Heart left ventricle (tissue), 16 donors: ENCODE measurements at regions not wholly inside any gene's neighbourhood (a gene's known extent, or its start where the extent isn't known, plus 50 kb on each side); places are given as distances from the start of the nearest gene placed in this dataset.

Source experiments
- ATAC-seq, 4 donors: fragments of 200-7000 bp; cut with Tn5 transposase; one replicate each; pipeline ENCODE4 v1.9.1; 2020 to 2022; ENCODE audit warnings: moderate library complexity in 4 of 4, mild to moderate bottlenecking in 3 of 4, moderate number of reproducible peaks in 1 of 4
- DNase-seq, 5 donors: peaks; one replicate each; pipeline ENCODE4 v3.0.0-alpha.2; 2020
- H3K27ac ChIP-seq, 12 donors: fragments of 200-600 bp; sonication (generic) in 4 of 12; one replicate each; pipeline versions ENCODE4 v1.5.0 to v1.8.0; 2016 to 2022; ENCODE audit warnings: mild to moderate bottlenecking in 2 of 12
- H3K27me3 ChIP-seq, 9 donors: fragments of 200-600 bp; sonication (generic) in 2 of 9; one replicate each; pipeline versions ENCODE4 v1.5.1 to v1.8.0; 2016 to 2022; ENCODE audit warnings: mild to moderate bottlenecking in 3 of 9
- H3K36me3 ChIP-seq, 9 donors: fragments of 200-600 bp; sonication (generic) in 2 of 9; one replicate each; pipeline versions ENCODE4 v1.5.0 to v1.8.0; 2018 to 2022; ENCODE audit warnings: mild to moderate bottlenecking in 2 of 9
- H3K4me1 ChIP-seq, 12 donors: fragments of 200-600 bp; sonication (generic) in 4 of 12; one replicate each; pipeline versions ENCODE4 v1.5.0 to v1.8.0; 2016 to 2022; ENCODE audit warnings: mild to moderate bottlenecking in 3 of 12
- H3K4me3 ChIP-seq, 12 donors: fragments of 200-600 bp; sonication (generic) in 4 of 12; one replicate each; pipeline versions ENCODE4 v1.5.0 to v1.8.0; 2017 to 2022; ENCODE audit warnings: mild to moderate bottlenecking in 9 of 12, moderate library complexity in 4 of 12
- H3K9me3 ChIP-seq, 12 donors: fragments of 200-600 bp; sonication (generic) in 4 of 12; one replicate each; pipeline versions ENCODE4 v1.5.0 to v1.8.0; 2016 to 2022; ENCODE audit warnings: mild to moderate bottlenecking in 1 of 12
- POLR2A ChIP-seq, 2 donors: fragments of 450-650 bp; IDR thresholded peaks; one replicate each; pipeline ENCODE4 v1.6.1; 2017; ENCODE audit warnings: antibody characterized with exemption in 2 of 2, mild to moderate bottlenecking in 2 of 2, moderate library complexity in 2 of 2
- whole genome bisulfite sequencing, 4 donors: extraction: QIAGEN DNeasy Blood & Tissue Kit in 2 of 4; methylation state at CpG; one replicate each; pipeline versions ENCODE4 v1.1.5 to v1.1.7; 2013 to 2018; 5-methylcytosine and 5-hydroxymethylcytosine counted together
- intact Hi-C, 10 donors: fragments of 100-400 bp; cut with DNase I; formaldehyde crosslinking; loops; one replicate each; pipeline versions ENCODE4 v1.11.1 to v1.14.2; 2022
- TF ChIP-seq, protein P1 (sequence below), 12 donors: fragments of 200-600 bp; sonication (generic) in 4 of 12; IDR thresholded peaks; one replicate each; pipeline versions ENCODE4 v1.5.0 to v1.8.0; 2018 to 2022; ENCODE audit warnings: antibody characterized with exemption in 12 of 12, mild to moderate bottlenecking in 5 of 12
- donor health status: ischemic (EF 13 %, LVEDD 7.1; RV severe dilation, severe dysfunction).
- donor health status: healthy with polysubstance abuse.
- donor health status: DM: no; HTN: yes; CAD: no.
- donor health status: DM: no; HTN: no; CAD: no.
- donor health status: ischemic (EF 25% LVEDD 6.9; RV normal size, moderate dysfunction).
- donor health status: ischemic (EF 25% LVEDD 5.7; RV mildly dilated, moderate dysfunction).
- donor health status: healthy.
- donor health status: DM: yes; HTN: yes; CAD: no.
- donor health status: ischemic (EF 35%, LVEDD 5.7; RV mildly dilated, moderate dysfunction).
- donor health status: nonischemic (EF 11% LVEDD 7.7; RV severe dilation, severe dysfunction).
- donor health status: DM: yes; HTN: yes; CAD: no.
- donor health status: PGD.
- donor health status: ischemic (EF 29% LVEDD 5.4; RV normal size, mild dysfunction).
- donor health status: nonischemic (EF 23%, LVEDD 6.1; RV moderate dilation, normal function).

DNA sequence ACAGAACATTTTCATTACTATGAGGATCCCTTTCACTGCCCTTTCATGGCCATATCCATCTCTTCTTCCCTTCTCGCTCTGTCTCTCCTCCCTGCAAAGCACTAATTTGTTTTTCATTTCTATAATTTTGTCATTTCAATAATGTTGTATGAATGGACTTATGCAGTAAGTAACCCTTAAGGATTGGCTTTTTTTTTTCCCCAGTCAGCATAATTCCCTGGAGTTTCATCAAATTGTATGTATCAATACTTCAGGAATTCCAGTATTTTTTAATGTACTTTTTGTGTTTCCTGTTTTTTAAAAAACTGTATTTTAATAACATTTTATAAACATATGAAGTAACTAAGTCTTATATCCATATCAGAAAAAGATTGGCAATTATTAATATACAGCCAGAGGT, 1016.0 kb upstream of the SEMA6D start:
- intact Hi-C loops, result no loop called here
- no peak for DNase-seq
- Histone ChIP-seq H3K27ac (no peak overlapping the region), H3K9me3 (no peaks in the 10 kb centered on the region), H3K36me3 (no peaks in the 10 kb centered on the region), H3K4me1 (no peaks in the 10 kb centered on the region), H3K4me3 (no peak overlapping the region), H3K27me3 (no peaks in the 10 kb centered on the region)
- no peak for TF ChIP-seq POLR2A (IDR thresholded peaks at IDR 0.05)
- ATAC-seq, result no peak
- 86 to 98% (median 92%) methylated on average over 1 of the region's 1 CpG for WGBS, 4 donors

DNA sequence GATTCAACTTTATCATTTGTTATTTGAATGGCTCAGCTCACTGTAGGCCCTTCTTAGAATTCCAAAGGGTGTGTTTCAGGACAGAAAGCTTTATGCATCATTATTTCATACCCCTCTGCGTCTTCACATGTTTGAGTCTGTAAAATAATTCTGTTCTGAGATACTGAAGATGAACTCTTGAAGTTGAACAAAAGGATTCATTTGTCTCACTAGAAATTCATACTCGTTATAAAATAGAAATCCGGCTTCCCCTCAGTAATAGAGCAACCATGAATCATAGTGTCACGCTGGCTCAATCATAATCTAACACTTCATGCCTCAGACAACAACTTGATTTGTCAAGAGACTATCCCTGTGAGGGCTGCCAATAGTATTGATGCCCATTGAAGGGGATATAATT, 1015.4 kb upstream of the SEMA6D start:
- Histone ChIP-seq H3K4me3 (no peak overlapping the region), H3K36me3 (no peaks in the 10 kb centered on the region), H3K4me1 (no peaks in the 10 kb centered on the region), H3K27me3 (no peaks in the 10 kb centered on the region), H3K27ac (no peak overlapping the region), H3K9me3 (peaks cover 0 to 4% (median 0%) of the 10 kb centered on the region in 12 donors)
- TF ChIP-seq POLR2A (IDR thresholded peaks at IDR 0.05), result no peak
- TF ChIP-seq, protein P1, sequence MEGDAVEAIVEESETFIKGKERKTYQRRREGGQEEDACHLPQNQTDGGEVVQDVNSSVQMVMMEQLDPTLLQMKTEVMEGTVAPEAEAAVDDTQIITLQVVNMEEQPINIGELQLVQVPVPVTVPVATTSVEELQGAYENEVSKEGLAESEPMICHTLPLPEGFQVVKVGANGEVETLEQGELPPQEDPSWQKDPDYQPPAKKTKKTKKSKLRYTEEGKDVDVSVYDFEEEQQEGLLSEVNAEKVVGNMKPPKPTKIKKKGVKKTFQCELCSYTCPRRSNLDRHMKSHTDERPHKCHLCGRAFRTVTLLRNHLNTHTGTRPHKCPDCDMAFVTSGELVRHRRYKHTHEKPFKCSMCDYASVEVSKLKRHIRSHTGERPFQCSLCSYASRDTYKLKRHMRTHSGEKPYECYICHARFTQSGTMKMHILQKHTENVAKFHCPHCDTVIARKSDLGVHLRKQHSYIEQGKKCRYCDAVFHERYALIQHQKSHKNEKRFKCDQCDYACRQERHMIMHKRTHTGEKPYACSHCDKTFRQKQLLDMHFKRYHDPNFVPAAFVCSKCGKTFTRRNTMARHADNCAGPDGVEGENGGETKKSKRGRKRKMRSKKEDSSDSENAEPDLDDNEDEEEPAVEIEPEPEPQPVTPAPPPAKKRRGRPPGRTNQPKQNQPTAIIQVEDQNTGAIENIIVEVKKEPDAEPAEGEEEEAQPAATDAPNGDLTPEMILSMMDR (IDR thresholded peaks at IDR 0.05), result no peak
- ATAC-seq, result no peak
- intact Hi-C loops, result no loop called here
- no peak for DNase-seq
- 73 to 79% (median 75%) methylated on average over 4 of the region's 4 CpGs for WGBS, 4 donors

DNA sequence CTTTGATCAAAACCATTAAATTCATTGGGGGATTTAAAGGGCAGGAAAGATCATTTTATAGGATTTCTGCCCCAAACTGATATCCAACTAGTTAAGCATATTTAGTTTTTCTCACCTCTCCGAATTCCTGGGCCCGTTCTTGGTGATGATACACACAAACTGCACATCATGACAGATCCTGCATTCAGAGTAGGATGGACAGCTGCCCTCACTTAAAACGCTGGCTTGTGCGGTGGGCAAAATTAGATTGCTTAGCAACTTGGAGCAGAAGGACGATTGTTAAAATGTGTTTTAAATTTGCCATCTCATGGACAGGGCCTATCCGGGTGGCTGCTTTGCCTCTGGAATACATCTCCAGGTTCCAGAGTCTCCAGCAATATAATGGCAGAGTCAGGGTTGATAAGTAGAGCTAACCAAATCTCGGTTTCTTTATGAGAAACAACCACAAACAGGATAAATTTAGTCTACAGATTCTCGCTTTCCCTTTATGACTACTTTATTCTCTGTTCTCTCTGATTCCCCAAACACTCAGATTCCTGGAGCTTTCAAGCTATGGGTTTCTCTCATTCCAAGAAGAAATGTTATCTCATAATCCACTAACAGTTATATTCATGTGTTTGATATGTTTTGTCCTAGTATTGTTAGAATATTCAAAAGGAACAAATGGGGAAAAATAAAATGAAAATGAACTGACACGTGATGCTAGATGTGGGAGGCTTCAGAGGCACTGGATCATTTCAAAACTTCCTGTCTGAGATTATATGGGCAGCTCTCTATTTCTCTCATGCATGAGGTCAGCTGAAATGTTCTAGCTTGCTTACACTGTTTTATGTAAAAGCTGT, 1014.1 kb upstream of the SEMA6D start:
- no peak for ATAC-seq
- H3K4me1 ChIP-seq, result no peaks in the 10 kb centered on the region
- H3K4me3 ChIP-seq, result no peak overlapping the region
- H3K27me3 ChIP-seq, result no peaks in the 10 kb centered on the region
- 67 to 72% (median 69%) methylated on average over 9 of the region's 9 CpGs for WGBS, 4 donors
- no peaks in the 10 kb centered on the region for H3K36me3 ChIP-seq
- peaks cover 0 to 14% (median 2%) of the 10 kb centered on the region in 12 donors for H3K9me3 ChIP-seq
- DNase-seq, result no peak
- intact Hi-C loops, result no loop called here
- TF ChIP-seq, protein P1 (IDR thresholded peaks at IDR 0.05), result no peak
- no peak overlapping the region for H3K27ac ChIP-seq

DNA sequence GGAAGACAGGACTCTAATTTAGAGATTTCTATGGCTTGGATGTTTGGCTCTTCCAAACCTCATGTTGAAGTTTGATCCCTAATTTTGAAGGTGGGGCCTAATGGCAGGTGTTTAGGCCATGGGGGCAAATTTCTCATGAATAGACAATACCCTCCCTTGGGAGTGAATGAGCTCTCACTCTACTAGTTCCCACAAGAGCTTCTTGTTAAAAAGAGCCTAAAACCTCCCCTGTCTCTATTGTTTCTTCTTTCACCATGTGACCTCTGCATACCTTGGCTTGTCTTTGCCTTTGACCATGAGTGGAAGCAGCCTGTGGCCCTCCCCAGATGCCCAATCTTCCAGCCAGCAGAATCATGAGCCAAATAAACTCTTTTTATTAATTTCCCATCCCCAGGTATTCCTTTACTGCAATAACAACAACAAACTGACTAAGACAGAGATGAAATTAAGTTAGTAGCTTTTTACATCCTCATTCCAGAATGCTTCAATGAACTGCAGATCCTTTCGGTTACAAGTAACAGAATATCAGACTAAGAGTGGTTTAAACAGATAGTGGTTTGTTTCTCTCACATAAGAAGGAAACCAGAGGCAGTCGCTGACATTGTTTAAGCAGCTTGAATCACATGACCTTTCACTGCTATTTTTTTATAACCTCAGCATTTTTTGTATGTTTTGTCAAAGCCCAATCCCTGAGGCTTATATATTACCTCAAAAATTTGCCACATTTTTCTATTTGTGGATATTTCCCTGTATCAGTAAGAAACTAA, 1013.3 kb upstream of the SEMA6D start:
- no peaks in the 10 kb centered on the region for H3K27me3 ChIP-seq
- no peaks in the 10 kb centered on the region for H3K36me3 ChIP-seq
- no peak overlapping the region for H3K27ac ChIP-seq
- WGBS, 4 donors, result 51 to 68% (median 62%) methylated on average over 2 of the region's 2 CpGs
- no peak overlapping the region for H3K4me3 ChIP-seq
- no peak for ATAC-seq
- peaks cover 0 to 2% (median 0%) of the 10 kb centered on the region in 12 donors for H3K4me1 ChIP-seq
- DNase-seq, result no peak
- TF ChIP-seq, protein P1 (IDR thresholded peaks at IDR 0.05), result no peak
- no peak for TF ChIP-seq POLR2A (IDR thresholded peaks at IDR 0.05)
- peaks cover 0 to 14% (median 2%) of the 10 kb centered on the region in 12 donors for H3K9me3 ChIP-seq
- intact Hi-C loops, result no loop called here
